GM21381 (cell line): ENCODE measurements at regions not wholly inside any gene's neighbourhood (a gene's known extent, or its start where the extent isn't known, plus 50 kb on each side); places are given as distances from the start of the nearest gene placed in this dataset.
"Not testable (repeated sequence)": the region's sequence is repeated elsewhere in the genome, so short reads cannot be mapped to it uniquely, and the experiment has no call there.

Experiments used
- ATAC-seq: cut with Tn5 transposase; IDR thresholded peaks from one replicate; pipeline ENCODE4 v1.9.1; 2021; ENCODE audit warnings: mild to moderate bottlenecking, moderate library complexity; ENCODE audit not compliant: unreplicated experiment

GRCh38 chr1:222470252-222470805 lies 77.6 kb downstream of the HHIPL2 start:
- ATAC-seq: not testable (repeated sequence)

- ATAC-seq: no peak
Observed at GRCh38 chr1:222466150-222466865, 81.6 kb downstream of the HHIPL2 start.

- peak; percentile 89 for ATAC-seq
Observed at GRCh38 chr1:222465211-222466041, 82.5 kb downstream of the HHIPL2 start.

GRCh38 chr1:222464841-222465210 lies 83.1 kb downstream of the HHIPL2 start:
- peak; percentile 29 for ATAC-seq

GRCh38 chr1:222463059-222463730 lies 84.7 kb downstream of the HHIPL2 start:
- ATAC-seq: no peak

- no peak for ATAC-seq
Observed at GRCh38 chr1:222462601-222463000, 85.3 kb downstream of the HHIPL2 start.

GRCh38 chr1:222461941-222462340 lies 86.0 kb downstream of the HHIPL2 start:
- ATAC-seq: no peak

- no peak for ATAC-seq
Observed at GRCh38 chr1:222459652-222460051, 88.3 kb downstream of the HHIPL2 start.

- ATAC-seq: no peak
Observed at GRCh38 chr1:222457513-222457912, 90.4 kb downstream of the HHIPL2 start.

- no peak for ATAC-seq
Observed at GRCh38 chr1:222457084-222457483, 90.8 kb downstream of the HHIPL2 start.

GRCh38 chr1:222455188-222455879 lies 92.6 kb downstream of the HHIPL2 start:
- peak; percentile 96 for ATAC-seq

- no peak for ATAC-seq
Observed at GRCh38 chr1:222454782-222455181, 93.1 kb downstream of the HHIPL2 start.

- no peak for ATAC-seq
Observed at GRCh38 chr1:222454186-222454585, 93.7 kb downstream of the HHIPL2 start.

- no peak for ATAC-seq
Observed at GRCh38 chr1:222452031-222452430, 95.9 kb downstream of the HHIPL2 start.

- no peak for ATAC-seq
Observed at GRCh38 chr1:222443566-222443965, 104.3 kb downstream of the HHIPL2 start.

GRCh38 chr1:222441066-222441465 lies 106.8 kb downstream of the HHIPL2 start:
- ATAC-seq: no peak

- ATAC-seq: no peak
Observed at GRCh38 chr1:222424826-222425225, 123.1 kb downstream of the HHIPL2 start.

GRCh38 chr1:222421380-222421779 lies 126.5 kb downstream of the HHIPL2 start:
- ATAC-seq: no peak

- ATAC-seq: no peak
Observed at GRCh38 chr1:222420633-222421032, 127.3 kb downstream of the HHIPL2 start.

GRCh38 chr1:222418654-222419053 lies 129.2 kb downstream of the HHIPL2 start:
- ATAC-seq: no peak

- no peak for ATAC-seq
Observed at GRCh38 chr1:222417264-222417663, 130.6 kb downstream of the HHIPL2 start.
